ACC112 (cell line): ENCODE measurements at regions not wholly inside any gene's neighbourhood (a gene's known extent, or its start where the extent isn't known, plus 50 kb on each side); places are given as distances from the start of the nearest gene placed in this dataset.

Experiments
- H2AFZ ChIP-seq: fragments of 200-600 bp; sonication (generic); one replicate; pipeline ENCODE4 v1.6.0; 2017; ENCODE audit warnings: antibody characterized with exemption, low read length; ENCODE audit not compliant: unreplicated experiment
- H3K27ac ChIP-seq: fragments of 200-600 bp; sonication (generic); 2 replicates; pipeline ENCODE4 v1.5.1; 2014; ENCODE audit warnings: low read depth, mild to moderate bottlenecking, antibody characterized with exemption, low read length, moderate library complexity
- H3K27me3 ChIP-seq: fragments of 200-600 bp; sonication (generic); 2 replicates; pipeline ENCODE4 v1.6.1; 2014; ENCODE audit warnings: mild to moderate bottlenecking, antibody characterized with exemption, low read length, moderate library complexity, mixed read lengths; ENCODE audit not compliant: insufficient read depth
- H3K36me3 ChIP-seq: fragments of 200-600 bp; sonication (generic); 2 replicates; pipeline ENCODE4 v1.6.1; 2016; ENCODE audit warnings: mild to moderate bottlenecking, antibody characterized with exemption, low read length, moderate library complexity, mixed read lengths; ENCODE audit not compliant: insufficient read depth
- H3K4me1 ChIP-seq: fragments of 200-600 bp; sonication (generic); one replicate; pipeline ENCODE4 v1.6.1; 2016; ENCODE audit warnings: low read length, mixed read lengths; ENCODE audit not compliant: insufficient read depth, unreplicated experiment, control insufficient read depth
- H3K4me3 ChIP-seq: fragments of 200-600 bp; sonication (generic); 2 replicates; pipeline ENCODE4 v1.5.1; 2014; ENCODE audit warnings: mild to moderate bottlenecking, low read depth, low read length
- H3K79me2 ChIP-seq: fragments of 200-600 bp; sonication (generic); one replicate; pipeline ENCODE4 v1.6.0; 2016; ENCODE audit warnings: low read length; ENCODE audit not compliant: control insufficient read depth, unreplicated experiment, insufficient read depth

- H3K4me3 ChIP-seq, result no peak overlapping the region
- no peaks in the 10 kb centered on the region for H3K36me3 ChIP-seq
- peaks cover 12% of the 10 kb centered on the region for H3K4me1 ChIP-seq
- no peaks in the 10 kb centered on the region for H3K27me3 ChIP-seq
- H2AFZ ChIP-seq, result no peak overlapping the region
- H3K27ac ChIP-seq, result no peak overlapping the region
- no peaks in the 10 kb centered on the region for H3K79me2 ChIP-seq
Observed at GRCh38 chr13:28559636-28560259, 64.8 kb upstream of the FLT1 start.

- Histone ChIP-seq H3K36me3 (no peaks in the 10 kb centered on the region), H3K27ac (peak overlapping the region; percentile 74), H3K27me3 (no peaks in the 10 kb centered on the region), H2AFZ (peak overlapping the region; percentile 85), H3K79me2 (no peaks in the 10 kb centered on the region), H3K4me1 (peaks cover 12% of the 10 kb centered on the region), H3K4me3 (no peak overlapping the region)
Observed at GRCh38 chr13:28558567-28558966, 63.6 kb upstream of the FLT1 start.

GRCh38 chr13:28557725-28558520, 63.0 kb upstream of the FLT1 start:
- H3K27me3 ChIP-seq, result no peaks in the 10 kb centered on the region
- no peak overlapping the region for H3K4me3 ChIP-seq
- peak overlapping the region; percentile 85 for H2AFZ ChIP-seq
- H3K79me2 ChIP-seq, result no peaks in the 10 kb centered on the region
- H3K36me3 ChIP-seq, result no peaks in the 10 kb centered on the region
- H3K27ac ChIP-seq, result peak overlapping the region; percentile 74
- peaks cover 12% of the 10 kb centered on the region for H3K4me1 ChIP-seq

- H3K27me3 ChIP-seq, result no peaks in the 10 kb centered on the region
- no peak overlapping the region for H3K4me3 ChIP-seq
- no peak overlapping the region for H3K27ac ChIP-seq
- H3K4me1 ChIP-seq, result peaks cover 12% of the 10 kb centered on the region
- no peak overlapping the region for H2AFZ ChIP-seq
- no peaks in the 10 kb centered on the region for H3K79me2 ChIP-seq
- H3K36me3 ChIP-seq, result no peaks in the 10 kb centered on the region
Observed at GRCh38 chr13:28555096-28555495, 60.2 kb upstream of the FLT1 start.

- no peaks in the 10 kb centered on the region for H3K79me2 ChIP-seq
- H3K4me1 ChIP-seq, result peaks cover 12% of the 10 kb centered on the region
- H3K4me3 ChIP-seq, result no peak overlapping the region
- no peak overlapping the region for H3K27ac ChIP-seq
- no peaks in the 10 kb centered on the region for H3K36me3 ChIP-seq
- no peaks in the 10 kb centered on the region for H3K27me3 ChIP-seq
- H2AFZ ChIP-seq, result no peak overlapping the region
Observed at GRCh38 chr13:28553971-28554370, 59.0 kb upstream of the FLT1 start.

GRCh38 chr13:28552288-28552687, 57.4 kb upstream of the FLT1 start:
- H3K4me1 ChIP-seq, result no peaks in the 10 kb centered on the region
- H3K27ac ChIP-seq, result no peak overlapping the region
- no peaks in the 10 kb centered on the region for H3K36me3 ChIP-seq
- H3K79me2 ChIP-seq, result no peaks in the 10 kb centered on the region
- no peak overlapping the region for H3K4me3 ChIP-seq
- H2AFZ ChIP-seq, result no peak overlapping the region
- H3K27me3 ChIP-seq, result 0 out of 2 replicates have a peak, but pooled peaks cover 10% of the 10 kb centered on the region

- no peak overlapping the region for H3K27ac ChIP-seq
- no peak overlapping the region for H3K4me3 ChIP-seq
- H3K27me3 ChIP-seq, result 0 out of 2 replicates have a peak, but pooled peaks cover 10% of the 10 kb centered on the region
- H3K4me1 ChIP-seq, result no peaks in the 10 kb centered on the region
- no peaks in the 10 kb centered on the region for H3K79me2 ChIP-seq
- H2AFZ ChIP-seq, result no peak overlapping the region
- H3K36me3 ChIP-seq, result no peaks in the 10 kb centered on the region
Observed at GRCh38 chr13:28551498-28551895, 56.6 kb upstream of the FLT1 start.

- H2AFZ ChIP-seq, result no peak overlapping the region
- no peak overlapping the region for H3K4me3 ChIP-seq
- H3K4me1 ChIP-seq, result no peaks in the 10 kb centered on the region
- 0 out of 2 replicates have a peak, but pooled peaks cover 10% of the 10 kb centered on the region for H3K27me3 ChIP-seq
- no peak overlapping the region for H3K27ac ChIP-seq
- no peaks in the 10 kb centered on the region for H3K79me2 ChIP-seq
- H3K36me3 ChIP-seq, result no peaks in the 10 kb centered on the region
Observed at GRCh38 chr13:28550721-28551497, 56.0 kb upstream of the FLT1 start.

GRCh38 chr13:28550091-28550490, 55.2 kb upstream of the FLT1 start:
- H2AFZ ChIP-seq, result no peak overlapping the region

GRCh38 chr13:28548872-28549271, 53.9 kb upstream of the FLT1 start:
- Histone ChIP-seq H2AFZ (no peak overlapping the region), H3K27ac (no peak overlapping the region)

More at GRCh38 chr13:28550091-28550490, 55.2 kb upstream of the FLT1 start:
- Histone ChIP-seq H3K4me3 (no peak overlapping the region), H3K79me2 (no peaks in the 10 kb centered on the region), H3K4me1 (no peaks in the 10 kb centered on the region), H3K27me3 (0 out of 2 replicates have a peak, but pooled peaks cover 10% of the 10 kb centered on the region), H3K36me3 (no peaks in the 10 kb centered on the region), H3K27ac (no peak overlapping the region)

More at GRCh38 chr13:28548872-28549271, 53.9 kb upstream of the FLT1 start:
- Histone ChIP-seq H3K79me2 (no peaks in the 10 kb centered on the region), H3K27me3 (0 out of 2 replicates have a peak, but pooled peaks cover 10% of the 10 kb centered on the region), H3K36me3 (no peaks in the 10 kb centered on the region), H3K4me1 (no peaks in the 10 kb centered on the region), H3K4me3 (no peak overlapping the region)
